SKM-1 treated with dmso at 0.1 percent for 144 hours (cell line): ENCODE measurements at regions not wholly inside any gene's neighbourhood (a gene's known extent, or its start where the extent isn't known, plus 50 kb on each side); places are given as distances from the start of the nearest gene placed in this dataset.

ENCODE experiments used
- DNase-seq: peaks from one replicate; lab custom pipeline; 2025; ENCODE audit not compliant: unreplicated experiment; lab: John Stamatoyannopoulos, UW

GRCh38 chr10:55274367-55274766 lies 473.3 kb upstream of the PCDH15 start:
- DNase-seq = no peak

GRCh38 chr10:55273946-55274345 lies 472.9 kb upstream of the PCDH15 start:
- DNase-seq = no peak

GRCh38 chr10:55272886-55273285 lies 471.9 kb upstream of the PCDH15 start:
- DNase-seq = no peak

GRCh38 chr10:55266797-55267196 lies 465.8 kb upstream of the PCDH15 start:
- no peak for DNase-seq

- DNase-seq = no peak
Measured at GRCh38 chr10:55263327-55263726, 462.3 kb upstream of the PCDH15 start.

GRCh38 chr10:55242544-55242943 lies 441.5 kb upstream of the PCDH15 start:
- DNase-seq = no peak

GRCh38 chr10:55237462-55237861 lies 436.4 kb upstream of the PCDH15 start:
- DNase-seq = no peak

- no peak for DNase-seq
Measured at GRCh38 chr10:55233505-55233904, 432.5 kb upstream of the PCDH15 start.

GRCh38 chr10:55233090-55233489 lies 432.1 kb upstream of the PCDH15 start:
- DNase-seq = no peak

- no peak for DNase-seq
Measured at GRCh38 chr10:55232553-55232952, 431.5 kb upstream of the PCDH15 start.

GRCh38 chr10:55227967-55228366 lies 426.9 kb upstream of the PCDH15 start:
- DNase-seq = no peak

GRCh38 chr10:55224007-55224781 lies 423.2 kb upstream of the PCDH15 start:
- DNase-seq = no peak

- no peak for DNase-seq
Measured at GRCh38 chr10:55223352-55223751, 422.3 kb upstream of the PCDH15 start.

GRCh38 chr10:55220975-55221374 lies 419.9 kb upstream of the PCDH15 start:
- DNase-seq = no peak

GRCh38 chr10:55215699-55216098 lies 414.7 kb upstream of the PCDH15 start:
- DNase-seq = no peak

- no peak for DNase-seq
Measured at GRCh38 chr10:55214608-55215007, 413.6 kb upstream of the PCDH15 start.

- no peak for DNase-seq
Measured at GRCh38 chr10:55212051-55212450, 411.0 kb upstream of the PCDH15 start.

GRCh38 chr10:55203874-55204273 lies 402.8 kb upstream of the PCDH15 start:
- DNase-seq = no peak

- DNase-seq = no peak
Measured at GRCh38 chr10:55203319-55203718, 402.3 kb upstream of the PCDH15 start.

GRCh38 chr10:55200020-55200419 lies 399.0 kb upstream of the PCDH15 start:
- DNase-seq = no peak

- DNase-seq = no peak
Measured at GRCh38 chr10:55191236-55191860, 390.3 kb upstream of the PCDH15 start.

GRCh38 chr10:55183993-55184392 lies 383.0 kb upstream of the PCDH15 start:
- DNase-seq = peak; percentile 68

- DNase-seq = no peak
Measured at GRCh38 chr10:55180357-55180756, 379.3 kb upstream of the PCDH15 start.
